ENCODE measurements at regions not wholly inside any gene's neighbourhood (a gene's known extent, or its start where the extent isn't known, plus 50 kb on each side); places are given as distances from the start of the nearest gene placed in this dataset.

DNA sequence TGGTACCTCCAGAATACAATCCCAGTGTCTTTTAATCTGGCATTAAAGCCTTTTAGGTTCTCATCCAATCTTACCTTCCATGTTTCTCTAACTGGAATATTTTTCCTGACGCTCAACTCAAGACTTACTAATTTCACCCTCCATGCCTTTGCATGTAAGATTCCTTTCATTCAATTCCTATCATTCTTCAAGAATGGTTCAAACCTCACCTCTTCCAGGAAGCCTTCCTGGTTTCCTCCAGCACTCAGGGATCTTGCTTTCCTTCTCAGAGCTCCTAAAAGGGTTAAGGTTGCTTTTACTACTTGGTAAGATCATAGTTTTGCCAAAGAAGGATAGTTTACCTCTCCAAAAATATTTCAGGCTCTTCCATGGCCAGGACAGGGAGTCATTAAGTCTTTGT is 91.2 kb upstream of the CACNA1E start:
- ChIA-PET POLR2A (no interaction called here), CTCF (ENCODE audit: low intra/inter-chr PET ratio, low total read pairs) (no interaction called here)

More for the DNA sequence above, 91.2 kb upstream of the CACNA1E start:
- H3K27ac ChIP-seq (ENCODE audit: extremely low read length, insufficient read depth, low read length), result no peak overlapping the region
- H3K4me3 ChIP-seq (replicated peaks in 1 of 3; ENCODE audit: insufficient read depth in 1 of 3, low read depth in 2 of 3, low read length in 3 of 3), result no peak overlapping the region
- H3K4me2 ChIP-seq (ENCODE audit: low read depth, low read length), result no peak overlapping the region
- H3K9ac ChIP-seq (ENCODE audit: insufficient read depth, low read depth, low read length), result no peak overlapping the region
- no peak for ATAC-seq
- peaks cover 1 to 5% of the 10 kb centered on the region in 2 experiments; a peak in 3 of 5 replicates for H3K27me3 ChIP-seq (ENCODE audit: control insufficient read depth in 1 of 2, insufficient read depth in 2 of 2, low read length in 2 of 2)
- in situ Hi-C loops (cut with HindIII; ENCODE audit: extremely low pct_ligation_motif_present, low pct_unique_long_range_greater_than_20kb), result no loop called here
- intact Hi-C loops (cut with micrococcal nuclease; ENCODE audit: unreplicated experiment), result no loop called here
- DNase-seq (ENCODE audit: low spot score), result no peak
- WGBS (ENCODE audit: low lambda C conversion rate), result 42% methylated on average over 1 of the region's 1 CpG
- H2AFZ ChIP-seq (ENCODE audit: low read length), result no peak overlapping the region
- H3K36me3 ChIP-seq (replicated peaks in 1 of 2; ENCODE audit: control insufficient read depth in 1 of 2, insufficient read depth in 2 of 2, low read length in 2 of 2), result no peaks in the 10 kb centered on the region
- H3K79me2 ChIP-seq (ENCODE audit: insufficient read depth, low read length), result no peaks in the 10 kb centered on the region
- TF ChIP-seq, protein P1, sequence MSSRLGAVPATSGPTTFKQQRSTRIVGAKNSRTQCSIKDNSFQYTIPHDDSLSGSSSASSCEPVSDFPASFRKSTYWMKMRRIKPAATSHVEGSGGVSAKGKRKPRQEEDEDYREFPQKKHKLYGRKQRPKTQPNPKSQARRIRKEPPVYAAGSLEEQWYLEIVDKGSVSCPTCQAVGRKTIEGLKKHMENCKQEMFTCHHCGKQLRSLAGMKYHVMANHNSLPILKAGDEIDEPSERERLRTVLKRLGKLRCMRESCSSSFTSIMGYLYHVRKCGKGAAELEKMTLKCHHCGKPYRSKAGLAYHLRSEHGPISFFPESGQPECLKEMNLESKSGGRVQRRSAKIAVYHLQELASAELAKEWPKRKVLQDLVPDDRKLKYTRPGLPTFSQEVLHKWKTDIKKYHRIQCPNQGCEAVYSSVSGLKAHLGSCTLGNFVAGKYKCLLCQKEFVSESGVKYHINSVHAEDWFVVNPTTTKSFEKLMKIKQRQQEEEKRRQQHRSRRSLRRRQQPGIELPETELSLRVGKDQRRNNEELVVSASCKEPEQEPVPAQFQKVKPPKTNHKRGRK (CRISPR knock-in tag; IDR thresholded peaks at IDR 0.05), result no peak
- no peak for TF ChIP-seq PHF21A (CRISPR knock-in tag; IDR thresholded peaks at IDR 0.05)
- no peak for TF ChIP-seq ZNF652 (CRISPR knock-in tag; IDR thresholded peaks at IDR 0.05; ENCODE audit: borderline replicate concordance, low read depth)
- TF ChIP-seq ZBTB2 (CRISPR knock-in tag; IDR thresholded peaks at IDR 0.05; ENCODE audit: low read depth), result no peak
- TF ChIP-seq, protein P2, sequence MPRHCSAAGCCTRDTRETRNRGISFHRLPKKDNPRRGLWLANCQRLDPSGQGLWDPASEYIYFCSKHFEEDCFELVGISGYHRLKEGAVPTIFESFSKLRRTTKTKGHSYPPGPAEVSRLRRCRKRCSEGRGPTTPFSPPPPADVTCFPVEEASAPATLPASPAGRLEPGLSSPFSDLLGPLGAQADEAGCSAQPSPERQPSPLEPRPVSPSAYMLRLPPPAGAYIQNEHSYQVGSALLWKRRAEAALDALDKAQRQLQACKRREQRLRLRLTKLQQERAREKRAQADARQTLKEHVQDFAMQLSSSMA (CRISPR knock-in tag; IDR thresholded peaks at IDR 0.05), result no peak
- TF ChIP-seq ZNF251 (CRISPR knock-in tag; IDR thresholded peaks at IDR 0.05), result no peak
- TF ChIP-seq, protein P3, sequence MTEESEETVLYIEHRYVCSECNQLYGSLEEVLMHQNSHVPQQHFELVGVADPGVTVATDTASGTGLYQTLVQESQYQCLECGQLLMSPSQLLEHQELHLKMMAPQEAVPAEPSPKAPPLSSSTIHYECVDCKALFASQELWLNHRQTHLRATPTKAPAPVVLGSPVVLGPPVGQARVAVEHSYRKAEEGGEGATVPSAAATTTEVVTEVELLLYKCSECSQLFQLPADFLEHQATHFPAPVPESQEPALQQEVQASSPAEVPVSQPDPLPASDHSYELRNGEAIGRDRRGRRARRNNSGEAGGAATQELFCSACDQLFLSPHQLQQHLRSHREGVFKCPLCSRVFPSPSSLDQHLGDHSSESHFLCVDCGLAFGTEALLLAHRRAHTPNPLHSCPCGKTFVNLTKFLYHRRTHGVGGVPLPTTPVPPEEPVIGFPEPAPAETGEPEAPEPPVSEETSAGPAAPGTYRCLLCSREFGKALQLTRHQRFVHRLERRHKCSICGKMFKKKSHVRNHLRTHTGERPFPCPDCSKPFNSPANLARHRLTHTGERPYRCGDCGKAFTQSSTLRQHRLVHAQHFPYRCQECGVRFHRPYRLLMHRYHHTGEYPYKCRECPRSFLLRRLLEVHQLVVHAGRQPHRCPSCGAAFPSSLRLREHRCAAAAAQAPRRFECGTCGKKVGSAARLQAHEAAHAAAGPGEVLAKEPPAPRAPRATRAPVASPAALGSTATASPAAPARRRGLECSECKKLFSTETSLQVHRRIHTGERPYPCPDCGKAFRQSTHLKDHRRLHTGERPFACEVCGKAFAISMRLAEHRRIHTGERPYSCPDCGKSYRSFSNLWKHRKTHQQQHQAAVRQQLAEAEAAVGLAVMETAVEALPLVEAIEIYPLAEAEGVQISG (CRISPR knock-in tag; IDR thresholded peaks at IDR 0.05), result no peak
- TF ChIP-seq SAP130 (CRISPR knock-in tag; IDR thresholded peaks at IDR 0.05; ENCODE audit: low read depth), result no peak
- no peaks in the 10 kb centered on the region for H4K20me1 ChIP-seq (ENCODE audit: insufficient read depth, low read length)
- BruUV-seq (replicated peaks), result no TSS peak
- H3K4me1 ChIP-seq (ENCODE audit: insufficient read depth, low read length), result no peaks in the 10 kb centered on the region
- no peak for FAIRE-seq
- H3K9me3 ChIP-seq (ENCODE audit: low read length), result no peaks in the 10 kb centered on the region
